GM12878 (cell line): ENCODE measurements at regions not wholly inside any gene's neighbourhood (a gene's known extent, or its start where the extent isn't known, plus 50 kb on each side); places are given as distances from the start of the nearest gene placed in this dataset.

Experiments
- ATAC-seq: fragments of 200-7000 bp; cut with Tn5 transposase; 3 replicates; pipeline ENCODE4 v1.9.1; 2020; ENCODE audit warnings: mild to moderate bottlenecking, moderate library complexity
- BruUV-seq: library from RNA; stranded (reverse); fragments of 400-500 nt; replicated peaks from 2 replicates; lab custom pipeline; 2021; lab: Mats Ljungman, UMichigan
- CTCF ChIA-PET: fragments of 300-600 bp; sonication (Branson Sonifier 250); formaldehyde crosslinking; extraction: SDS; loops from one replicate; lab custom pipeline; 2021; ENCODE audit warnings: inconsistent platforms; lab: Yijun Ruan, JAX
- POLR2A ChIA-PET: fragments of 350-600 bp; formaldehyde crosslinking; extraction: SDS; loops from one replicate; lab custom pipeline; 2021; ENCODE audit warnings: inconsistent platforms; lab: Charles Lee
- RAD21 ChIA-PET: fragments of 300-600 bp; sonication (Branson Sonifier 250); formaldehyde crosslinking; loops from one replicate; lab custom pipeline; 2023; ENCODE audit warnings: antibody characterized with exemption; ENCODE audit not compliant: unreplicated experiment; lab: Charles Lee
- SMC1A ChIA-PET: fragments of 300-600 bp; sonication (Branson Sonifier 250); formaldehyde crosslinking; loops from one replicate; lab custom pipeline; 2023; ENCODE audit not compliant: unreplicated experiment, uncharacterized antibody; lab: Charles Lee
- DNase-seq: peaks from one replicate; pipeline ENCODE4 v3.0.0-alpha.2; 2011; ENCODE audit warnings: low read depth, low spot score
- FAIRE-seq: peaks from 3 replicates; lab custom pipeline; 2011; peaks lifted over from hg19 to GRCh38; lab: Jason Lieb, UNC
- H2AFZ ChIP-seq: 2 replicates; pipeline ENCODE4 v1.6.0; 2011; ENCODE audit warnings: low read depth, low read length, control low read depth; ENCODE audit not compliant: control insufficient read depth
- H3K27ac ChIP-seq: 2 replicates; pipeline ENCODE4 v1.5.1; 2011; ENCODE audit warnings: control low read depth; ENCODE audit not compliant: control insufficient read depth, insufficient read depth
- H3K27me3 ChIP-seq, 2 experiments: replicated peaks in 1 of 2; 2 replicates each; pipeline versions ENCODE4 v1.6.0 to v1.6.1; 2011; ENCODE audit warnings: low read length in 1 of 2; ENCODE audit not compliant: control insufficient read depth in 2 of 2, insufficient read depth in 2 of 2
- H3K36me3 ChIP-seq, 2 experiments: 2 replicates each; pipeline ENCODE4 v1.5.1; 2011; ENCODE audit warnings: low read length in 1 of 2; ENCODE audit not compliant: control insufficient read depth in 2 of 2, insufficient read depth in 2 of 2
- H3K4me1 ChIP-seq: 2 replicates; pipeline ENCODE4 v1.6.1; 2011; ENCODE audit warnings: mild to moderate bottlenecking, low read length, moderate library complexity, mixed read lengths; ENCODE audit not compliant: control insufficient read depth, insufficient read depth
- H3K4me2 ChIP-seq: 2 replicates; pipeline ENCODE4 v1.6.0; 2011; ENCODE audit warnings: control low read depth; ENCODE audit not compliant: control insufficient read depth, insufficient read depth
- H3K4me3 ChIP-seq: fragments of 200-600 bp; sonication (generic); 2 replicates; pipeline ENCODE4 v1.5.1; 2016
- H3K79me2 ChIP-seq: 2 replicates; pipeline ENCODE4 v1.6.0; 2011; ENCODE audit warnings: low read length; ENCODE audit not compliant: control insufficient read depth, insufficient read depth
- H3K9ac ChIP-seq: 2 replicates; pipeline ENCODE4 v1.8.0; 2011; ENCODE audit warnings: low read length, control low read depth, mixed read lengths; ENCODE audit not compliant: control insufficient read depth, insufficient read depth
- H3K9me3 ChIP-seq: replicated peaks from 3 replicates; pipeline ENCODE4 v1.5.1; 2011; ENCODE audit warnings: mild to moderate bottlenecking, low read length; ENCODE audit not compliant: control insufficient read depth, insufficient read depth
- H4K20me1 ChIP-seq: 2 replicates; pipeline ENCODE4 v1.6.0; 2011; ENCODE audit not compliant: control insufficient read depth, insufficient read depth
- CBX5 ChIP-seq: sonication (generic); IDR thresholded peaks from 2 replicates; pipeline ENCODE4 v1.6.1; 2016; ENCODE audit warnings: low read depth, moderate library complexity, mild to moderate bottlenecking, inconsistent platforms
- RAD21 ChIP-seq: IDR thresholded peaks from 2 replicates; pipeline ENCODE4 v1.6.1; 2011; ENCODE audit warnings: mild to moderate bottlenecking, low read depth, low read length, moderate library complexity; ENCODE audit not compliant: insufficient read depth
- SMC3 ChIP-seq: IDR thresholded peaks from 2 replicates; pipeline ENCODE4 v1.6.1; 2011; ENCODE audit warnings: low read length, improper control_type of control experiment, borderline replicate concordance
- WGBS: methylation state at CpG from one replicate; pipeline ENCODE4 v1.1.6; 2016; ENCODE audit warnings: low lambda C conversion rate; ENCODE audit not compliant: insufficient replicate concordance, insufficient coverage; ENCODE audit errors: missing lambda C conversion rate; 5-methylcytosine and 5-hydroxymethylcytosine counted together
- in situ Hi-C: fragments of 300-500 bp; cut with MboI; formaldehyde crosslinking; loops from 9 replicates; pipeline ENCODE4 v1.14.3; 2018; ENCODE audit warnings: mixed read lengths
- intact Hi-C: fragments of 100-400 bp; cut with micrococcal nuclease; formaldehyde crosslinking; loops from one replicate; pipeline ENCODE4 v1.14.2; 2022; ENCODE audit not compliant: unreplicated experiment
- TF ChIP-seq, protein P1 (sequence below), 3 experiments: IDR thresholded peaks in 2 of 3; conservative IDR thresholded peaks in 1 of 3; 2 replicates each; pipeline ENCODE4 v1.5.1; 2011; ENCODE audit warnings: low read depth in 3 of 3, low read length in 3 of 3, mild to moderate bottlenecking in 3 of 3, control low read depth in 2 of 3, moderate library complexity in 2 of 3, inconsistent platforms in 1 of 3, mixed read lengths in 1 of 3; ENCODE audit not compliant: control insufficient read depth in 2 of 3, insufficient read depth in 1 of 3; ENCODE audit errors: extremely low read depth in 1 of 3

- Histone ChIP-seq H3K27me3 (no peaks in the 10 kb centered on the region; a peak in 1 of 4 replicates), H4K20me1 (no peaks in the 10 kb centered on the region), H3K27ac (no peak overlapping the region), H3K4me3 (no peak overlapping the region), H3K4me2 (no peak overlapping the region), H2AFZ (no peak overlapping the region), H3K4me1 (no peaks in the 10 kb centered on the region), H3K79me2 (no peaks in the 10 kb centered on the region), H3K9ac (no peak overlapping the region), H3K36me3 (no peaks in the 10 kb centered on the region), H3K9me3 (no peaks in the 10 kb centered on the region)
- SMC1A ChIA-PET = interaction anchor here (0.7 to 4.5 kb wide), 6 partner anchors 20 to 830 kb away, joined by 3 to 27 read pairs (median 4); no protein-coding TSS in a partner anchor
- FAIRE-seq (peak; percentile 80), ATAC-seq (peak; percentile 77), DNase-seq (no peak)
- RAD21 ChIA-PET = interaction anchor here (0.7 to 1.4 kb wide), 7 partner anchors 17 to 1280 kb away, joined by 3 to 4 read pairs (median 3); no protein-coding TSS in a partner anchor
- TF ChIP-seq SMC3 (peak; percentile 63), CBX5 (no peak), RAD21 (peak; percentile 58)
- TF ChIP-seq, protein P1, sequence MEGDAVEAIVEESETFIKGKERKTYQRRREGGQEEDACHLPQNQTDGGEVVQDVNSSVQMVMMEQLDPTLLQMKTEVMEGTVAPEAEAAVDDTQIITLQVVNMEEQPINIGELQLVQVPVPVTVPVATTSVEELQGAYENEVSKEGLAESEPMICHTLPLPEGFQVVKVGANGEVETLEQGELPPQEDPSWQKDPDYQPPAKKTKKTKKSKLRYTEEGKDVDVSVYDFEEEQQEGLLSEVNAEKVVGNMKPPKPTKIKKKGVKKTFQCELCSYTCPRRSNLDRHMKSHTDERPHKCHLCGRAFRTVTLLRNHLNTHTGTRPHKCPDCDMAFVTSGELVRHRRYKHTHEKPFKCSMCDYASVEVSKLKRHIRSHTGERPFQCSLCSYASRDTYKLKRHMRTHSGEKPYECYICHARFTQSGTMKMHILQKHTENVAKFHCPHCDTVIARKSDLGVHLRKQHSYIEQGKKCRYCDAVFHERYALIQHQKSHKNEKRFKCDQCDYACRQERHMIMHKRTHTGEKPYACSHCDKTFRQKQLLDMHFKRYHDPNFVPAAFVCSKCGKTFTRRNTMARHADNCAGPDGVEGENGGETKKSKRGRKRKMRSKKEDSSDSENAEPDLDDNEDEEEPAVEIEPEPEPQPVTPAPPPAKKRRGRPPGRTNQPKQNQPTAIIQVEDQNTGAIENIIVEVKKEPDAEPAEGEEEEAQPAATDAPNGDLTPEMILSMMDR (IDR thresholded peaks at IDR 0.05 in 2 of 3, conservative IDR thresholded peaks at IDR 0.05 in 1 of 3; ENCODE audit: control insufficient read depth in 2 of 3, extremely low read depth in 1 of 3, insufficient read depth in 1 of 3, low read depth in 3 of 3, low read length in 3 of 3) = peak; percentile 63 to 72 (median 68)
- BruUV-seq = no TSS peak
- POLR2A ChIA-PET = no interaction called here
- CTCF ChIA-PET = interaction anchor here (0.6 to 4.8 kb wide), 25 partner anchors 10 to 1780 kb away, joined by 3 to 52 read pairs (median 4); no protein-coding TSS in a partner anchor
- intact Hi-C loops (loop anchor here (2.0 kb wide), 1 partner anchor 35 kb away; no protein-coding TSS in a partner anchor), in situ Hi-C loops (no loop called here)
- WGBS = 0% methylated on average over 1 of the region's 1 CpG
These were observed 459.4 kb downstream of the GBE1 start for GRCh38 chr3:81302045-81302444.
